CD4-positive, alpha-beta T cell (primary cell): ENCODE measurements at regions not wholly inside any gene's neighbourhood (a gene's known extent, or its start where the extent isn't known, plus 50 kb on each side); places are given as distances from the start of the nearest gene placed in this dataset.

ENCODE experiments used
- ATAC-seq: fragments of 200-7000 bp; cut with Tn5 transposase; one replicate; pipeline ENCODE4 v1.10.0; 2022; ENCODE audit warnings: mild to moderate bottlenecking; ENCODE audit not compliant: poor library complexity
- CTCF ChIA-PET: fragments of 350-600 bp; sonication (Branson Sonifier 250); formaldehyde crosslinking; loops from one replicate; lab custom pipeline; 2021; ENCODE audit warnings: antibody characterized with exemption, inconsistent platforms; lab: Charles Lee
- POLR2A ChIA-PET: fragments of 350-600 bp; sonication (Branson Sonifier 250); formaldehyde crosslinking; loops from one replicate; lab custom pipeline; 2021; ENCODE audit warnings: antibody characterized with exemption, inconsistent platforms; lab: Charles Lee
- DNase-seq, 14 experiments: peaks; one replicate each; pipeline ENCODE4 v3.0.0-alpha.2; 2013 to 2020; ENCODE audit warnings: mixed read lengths in 2 of 14
- H3K27ac ChIP-seq, 2 donors: one replicate each; pipeline versions ENCODE4 v1.5.1 to v1.7.0; 2013; ENCODE audit warnings: low read length in 2 of 2, low read depth in 1 of 2, mild to moderate bottlenecking in 1 of 2
- H3K27me3 ChIP-seq, 2 experiments: 1 replicate in 1 of 2; 2 replicates in 1 of 2; pipeline versions ENCODE4 v1.6.1 to v1.7.0; 2013; ENCODE audit warnings: low read length in 2 of 2, control low read depth in 1 of 2, mild to moderate bottlenecking in 1 of 2, moderate library complexity in 1 of 2; ENCODE audit not compliant: insufficient read depth in 2 of 2, control insufficient read depth in 1 of 2
- H3K36me3 ChIP-seq: one replicate; pipeline ENCODE4 v1.6.1; 2013; ENCODE audit warnings: low read length, control low read depth; ENCODE audit not compliant: insufficient read depth
- H3K4me1 ChIP-seq: one replicate; pipeline ENCODE4 v1.6.1; 2013; ENCODE audit warnings: low read length, control low read depth; ENCODE audit not compliant: insufficient read depth
- H3K4me3 ChIP-seq: one replicate; pipeline ENCODE4 v1.5.1; 2013; ENCODE audit warnings: mild to moderate bottlenecking, low read length, moderate library complexity
- H3K9me3 ChIP-seq, 2 experiments: 1 replicate in 1 of 2; 2 replicates in 1 of 2; pipeline versions ENCODE4 v1.6.1 to v1.7.0; 2013; ENCODE audit warnings: low read length in 2 of 2, mild to moderate bottlenecking in 2 of 2, control low read depth in 1 of 2, moderate library complexity in 1 of 2; ENCODE audit not compliant: control insufficient read depth in 1 of 2, insufficient read depth in 1 of 2
- H3K27ac Mint-ChIP-seq: one replicate; pipeline ENCODE4 v1.8.0; 2020; ENCODE audit warnings: mixed read lengths
- H3K27me3 Mint-ChIP-seq: one replicate; pipeline ENCODE4 v1.8.0; 2021; ENCODE audit warnings: mixed read lengths
- H3K36me3 Mint-ChIP-seq: one replicate; pipeline ENCODE4 v1.8.0; 2021; ENCODE audit warnings: low read depth, mixed read lengths
- H3K4me1 Mint-ChIP-seq: one replicate; pipeline ENCODE4 v1.8.0; 2021; ENCODE audit warnings: low read depth, mixed read lengths
- H3K4me3 Mint-ChIP-seq: one replicate; pipeline ENCODE4 v1.8.0; 2020; ENCODE audit warnings: mild to moderate bottlenecking, mixed read lengths
- H3K9me3 Mint-ChIP-seq: one replicate; pipeline ENCODE4 v1.8.0; 2020; ENCODE audit warnings: mixed read lengths
- CTCF ChIP-seq: fragments of 200-600 bp; IDR thresholded peaks from one replicate; pipeline ENCODE4 v1.8.0; 2022; ENCODE audit warnings: antibody characterized with exemption, mild to moderate bottlenecking
- intact Hi-C, 2 experiments: fragments of 100-400 bp; cut with DNase I in 1 of 2; cut with micrococcal nuclease in 1 of 2; formaldehyde crosslinking; loops; one replicate each; pipeline versions ENCODE4 v1.15.1 to v1.9.0; 2023 to 2025; cut with DNase I, micrococcal nuclease

- ChIA-PET CTCF (no interaction called here), POLR2A (no interaction called here)
- H3K4me3 Mint-ChIP-seq: no peak overlapping the region
- no peak for TF ChIP-seq CTCF
- Histone ChIP-seq H3K36me3 (no peaks in the 10 kb centered on the region), H3K27me3 (no peaks in the 10 kb centered on the region), H3K27ac (no peak overlapping the region), H3K4me3 (no peak overlapping the region), H3K9me3 (peaks cover 0 to 12% of the 10 kb centered on the region in 2 experiments), H3K4me1 (no peaks in the 10 kb centered on the region)
- H3K4me1 Mint-ChIP-seq: no peaks in the 10 kb centered on the region
- H3K27ac Mint-ChIP-seq: no peak overlapping the region
- no peak for DNase-seq
- H3K9me3 Mint-ChIP-seq: no peaks in the 10 kb centered on the region
- intact Hi-C loops: no loop called here
- no peak for ATAC-seq
- H3K36me3 Mint-ChIP-seq: no peaks in the 10 kb centered on the region
- no peaks in the 10 kb centered on the region for H3K27me3 Mint-ChIP-seq
Observed at GRCh38 chr18:78448591-78448990, 531.0 kb upstream of the SALL3 start.

- no peaks in the 10 kb centered on the region for H3K9me3 Mint-ChIP-seq
- Histone ChIP-seq H3K4me3 (no peak overlapping the region), H3K4me1 (no peaks in the 10 kb centered on the region), H3K36me3 (no peaks in the 10 kb centered on the region), H3K27me3 (no peaks in the 10 kb centered on the region), H3K9me3 (peaks cover 0 to 12% of the 10 kb centered on the region in 2 experiments), H3K27ac (no peak overlapping the region)
- intact Hi-C loops: no loop called here
- H3K36me3 Mint-ChIP-seq: no peaks in the 10 kb centered on the region
- H3K27ac Mint-ChIP-seq: no peak overlapping the region
- H3K27me3 Mint-ChIP-seq: no peaks in the 10 kb centered on the region
- ChIA-PET CTCF (no interaction called here), POLR2A (no interaction called here)
- no peak for TF ChIP-seq CTCF
- DNase-seq (no peak), ATAC-seq (no peak)
- no peaks in the 10 kb centered on the region for H3K4me1 Mint-ChIP-seq
- no peak overlapping the region for H3K4me3 Mint-ChIP-seq
Observed at GRCh38 chr18:78454221-78454620, 525.4 kb upstream of the SALL3 start.

- Mint-ChIP-seq H3K27ac (no peak overlapping the region), H3K9me3 (no peaks in the 10 kb centered on the region), H3K27me3 (no peaks in the 10 kb centered on the region), H3K4me1 (no peaks in the 10 kb centered on the region), H3K36me3 (no peaks in the 10 kb centered on the region), H3K4me3 (no peak overlapping the region)
- TF ChIP-seq CTCF: no peak
- Histone ChIP-seq H3K9me3 (peaks cover 0 to 12% of the 10 kb centered on the region in 2 experiments), H3K4me1 (no peaks in the 10 kb centered on the region), H3K27ac (no peak overlapping the region), H3K27me3 (no peaks in the 10 kb centered on the region), H3K4me3 (no peak overlapping the region), H3K36me3 (no peaks in the 10 kb centered on the region)
- ChIA-PET POLR2A (no interaction called here), CTCF (no interaction called here)
- intact Hi-C loops: no loop called here
- no peak for ATAC-seq
- DNase-seq: no peak
Observed at GRCh38 chr18:78455386-78455785, 524.2 kb upstream of the SALL3 start.
